HG02623 (cell line): ENCODE measurements at regions not wholly inside any gene's neighbourhood (a gene's known extent, or its start where the extent isn't known, plus 50 kb on each side); places are given as distances from the start of the nearest gene placed in this dataset.
A peak's percentile ranks its signal among the peaks of the same experiment; 100 is the strongest.
"Not testable (repeated sequence)": the region's sequence is repeated elsewhere in the genome, so short reads cannot be mapped to it uniquely, and the experiment has no call there.

ENCODE experiments used
- ATAC-seq: cut with Tn5 transposase; IDR thresholded peaks from one replicate; pipeline ENCODE4 v1.9.1; 2021; ENCODE audit warnings: moderate library complexity; ENCODE audit not compliant: unreplicated experiment

DNA sequence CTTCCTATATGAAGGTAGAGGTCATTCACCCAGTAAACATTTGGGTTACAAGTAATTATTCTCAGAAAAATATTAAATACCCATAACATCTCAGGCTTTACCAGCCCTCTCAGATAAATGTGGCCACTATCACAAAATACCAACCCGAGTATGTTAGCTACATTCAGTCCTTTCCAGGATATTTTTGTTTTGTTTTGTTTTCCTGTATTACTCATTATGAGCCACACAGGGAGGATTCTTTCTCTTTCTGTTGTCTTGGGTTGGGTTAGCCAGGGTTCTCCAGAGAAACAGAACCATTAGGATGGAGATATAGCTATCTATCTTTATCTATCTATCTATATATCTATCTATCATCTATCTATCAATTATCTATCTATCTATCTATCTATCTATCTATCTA lies 947.6 kb upstream of the MDGA2 start:
- no peak for ATAC-seq

DNA sequence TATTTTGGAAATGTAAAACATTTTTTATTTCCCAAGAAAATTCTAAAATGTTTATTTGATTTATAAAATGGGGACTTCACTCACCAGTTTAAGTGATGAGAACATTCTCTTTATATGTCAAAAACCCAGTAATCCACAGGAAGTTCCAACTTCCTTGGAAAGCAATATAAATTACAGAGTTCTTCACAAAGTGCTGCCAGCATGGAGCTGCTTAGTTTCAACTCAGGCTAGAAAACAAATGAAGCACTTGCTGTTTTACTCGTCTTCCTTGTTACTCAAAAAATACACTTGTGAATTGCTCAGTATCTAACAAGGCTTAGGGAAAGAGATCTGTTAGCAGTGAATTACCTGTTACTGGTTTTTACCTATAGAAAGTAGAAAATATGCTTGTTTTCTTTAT lies 942.7 kb upstream of the MDGA2 start:
- no peak for ATAC-seq

- ATAC-seq = no peak
Measured at GRCh38 chr14:48616931-48617330, 941.5 kb upstream of the MDGA2 start.

- no peak for ATAC-seq
Measured at GRCh38 chr14:48615618-48616017, 940.2 kb upstream of the MDGA2 start.

GRCh38 chr14:48614003-48614402 lies 938.6 kb upstream of the MDGA2 start:
- ATAC-seq = no peak

GRCh38 chr14:48606960-48607359 lies 931.6 kb upstream of the MDGA2 start:
- not testable (repeated sequence) for ATAC-seq

DNA sequence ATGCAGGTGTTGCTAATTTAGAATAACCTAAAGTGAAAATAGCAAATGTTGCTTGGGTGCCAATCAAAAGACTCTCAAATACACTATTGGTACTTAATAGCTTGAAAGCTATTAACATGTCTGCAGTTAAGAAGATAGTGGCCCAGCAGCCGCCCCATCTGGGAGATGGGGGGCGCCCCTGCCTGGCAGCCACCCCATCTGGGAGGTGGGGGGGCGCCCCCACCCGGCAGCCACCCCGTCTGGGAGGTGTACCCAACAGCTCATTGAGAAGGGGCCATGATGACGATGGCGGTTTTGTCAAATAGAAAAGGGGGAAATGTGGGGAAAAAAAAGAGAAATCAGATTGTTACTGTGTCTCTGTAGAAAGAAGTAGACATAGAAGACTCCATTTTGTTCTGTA lies 923.1 kb upstream of the MDGA2 start:
- ATAC-seq = no peak

DNA sequence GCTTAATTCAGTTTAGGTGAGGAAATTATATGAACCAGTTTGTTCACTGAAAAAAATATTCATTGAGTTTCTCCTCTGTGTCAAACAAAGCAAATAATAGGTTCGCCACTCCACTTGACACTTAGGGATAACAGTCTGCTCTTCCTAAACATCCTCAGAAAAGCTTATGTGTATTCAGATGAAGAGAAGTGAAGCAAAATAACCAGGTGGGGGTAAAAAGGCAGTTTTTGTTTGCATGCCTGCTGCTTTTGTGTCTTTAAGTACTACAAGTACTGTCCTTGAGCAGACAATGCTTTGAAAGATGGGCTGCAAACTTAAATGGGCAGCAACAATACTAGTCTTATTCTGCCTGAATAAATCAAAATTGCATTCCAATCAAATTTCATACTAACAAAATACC lies 910.7 kb upstream of the MDGA2 start:
- ATAC-seq = no peak

DNA sequence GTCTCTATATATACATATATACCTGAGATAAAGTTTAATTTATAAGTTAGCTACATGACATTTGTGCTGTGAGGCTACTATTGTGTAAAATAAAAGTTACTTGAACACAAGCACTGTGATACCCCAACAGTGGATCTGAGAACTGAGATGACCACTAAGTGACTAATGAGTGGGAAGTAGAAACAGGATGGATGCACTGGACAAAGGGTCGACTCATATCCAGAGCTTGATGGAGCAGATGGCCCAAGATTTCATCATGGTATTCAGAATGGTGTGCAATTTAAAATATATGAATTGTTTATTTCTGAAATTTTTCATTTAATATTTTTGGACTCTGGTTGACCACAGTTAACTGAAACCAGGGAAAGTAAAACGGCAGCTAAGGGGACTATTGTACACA lies 908.6 kb upstream of the MDGA2 start:
- ATAC-seq = peak; percentile 76

DNA sequence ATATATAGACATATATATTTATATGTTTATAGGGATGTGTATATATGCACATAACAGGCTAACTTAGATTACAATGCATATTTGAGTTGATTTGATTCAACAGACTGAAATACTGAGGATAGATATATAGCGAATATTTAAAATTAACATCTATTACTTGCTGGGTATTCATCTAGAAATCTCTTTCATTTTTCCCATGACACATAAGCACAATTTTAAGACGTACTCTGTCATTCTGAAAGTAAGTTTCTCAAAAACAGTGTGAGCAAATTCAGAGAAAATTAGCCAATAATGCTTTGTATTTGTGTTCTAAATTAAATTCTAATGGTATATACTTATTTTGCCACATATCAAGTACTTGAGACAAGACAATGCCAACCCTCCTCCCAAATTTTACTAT lies 907.5 kb upstream of the MDGA2 start:
- ATAC-seq = peak; percentile 39

- ATAC-seq = no peak
Measured at GRCh38 chr14:48580692-48581091, 905.3 kb upstream of the MDGA2 start.

DNA sequence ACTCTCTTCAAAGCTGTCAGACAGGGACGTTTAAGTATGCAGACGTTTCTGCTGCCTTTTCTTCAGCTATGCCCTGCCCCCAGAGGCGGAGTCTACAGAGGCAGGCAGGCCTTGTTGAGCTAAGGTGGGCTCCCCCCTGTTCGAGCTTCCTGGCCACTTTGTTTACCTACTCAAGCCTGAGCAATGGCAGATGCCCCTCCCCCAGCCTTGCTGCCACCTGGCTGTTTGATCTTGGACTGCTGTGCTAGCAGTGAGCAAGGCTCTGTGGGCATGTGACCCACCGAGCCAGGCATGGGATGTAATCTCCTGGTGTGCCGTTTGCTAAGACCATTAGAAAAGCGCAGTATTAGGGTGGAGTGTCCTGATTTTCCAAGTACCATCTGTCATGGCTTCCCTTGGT lies 900.4 kb upstream of the MDGA2 start:
- no peak for ATAC-seq

- no peak for ATAC-seq
Measured at GRCh38 chr14:48568688-48569087, 893.3 kb upstream of the MDGA2 start.

DNA sequence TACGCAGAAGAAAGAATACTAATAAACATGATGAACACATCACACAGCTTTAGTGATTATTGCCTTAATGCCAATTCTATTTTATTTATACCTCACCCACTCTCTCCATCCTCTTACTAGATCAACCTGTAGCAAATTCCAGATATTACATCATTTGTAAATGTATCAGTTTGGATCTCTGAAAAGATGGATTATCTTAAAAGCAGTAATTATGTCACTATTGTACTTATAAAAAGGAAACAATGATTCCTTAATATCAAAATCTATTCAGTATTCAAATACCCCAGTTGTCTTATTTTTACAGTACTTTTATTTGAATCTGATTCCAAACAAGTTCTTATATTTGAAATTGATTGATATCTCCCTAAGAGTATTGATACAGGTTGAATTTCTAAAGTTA lies 892.8 kb upstream of the MDGA2 start:
- ATAC-seq = no peak

DNA sequence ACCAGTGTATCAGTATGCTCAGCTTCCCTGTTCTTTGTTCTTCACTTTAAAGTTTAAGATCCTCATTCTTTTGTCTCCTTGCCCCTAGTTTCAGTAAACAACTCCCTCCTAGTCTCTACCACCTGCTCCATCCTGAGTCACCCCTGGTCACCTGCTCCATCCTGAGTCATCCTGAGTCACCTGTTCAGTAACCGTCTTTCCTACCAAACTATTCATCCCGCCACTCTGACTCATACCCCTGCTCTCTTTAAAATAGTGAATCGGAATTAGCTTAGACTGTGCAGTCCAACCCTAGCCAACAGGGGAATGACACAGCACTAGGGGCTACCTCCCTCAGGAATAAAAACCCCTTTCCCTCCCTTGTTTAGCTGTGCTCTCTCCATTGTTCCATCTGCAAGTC lies 888.1 kb upstream of the MDGA2 start:
- ATAC-seq = no peak

DNA sequence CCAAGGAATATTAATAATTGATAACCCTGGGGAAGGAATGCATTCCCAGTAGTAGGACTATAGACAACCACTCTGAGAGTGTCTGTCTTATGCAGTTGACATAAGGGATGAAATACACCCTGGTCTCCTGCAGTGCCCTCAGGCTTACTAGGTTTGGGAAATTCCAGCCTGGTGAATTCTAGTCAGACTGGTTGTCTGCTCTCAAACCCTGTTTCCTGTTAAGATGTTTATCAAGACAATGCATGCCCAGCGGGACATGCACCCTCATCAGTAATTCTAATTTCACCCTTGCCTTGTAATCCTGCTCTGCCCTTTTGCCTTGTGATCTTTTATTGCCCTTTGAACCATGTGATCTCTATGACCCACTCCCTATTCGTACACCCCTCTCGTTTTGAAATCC lies 886.0 kb upstream of the MDGA2 start:
- ATAC-seq = not testable (repeated sequence)

DNA sequence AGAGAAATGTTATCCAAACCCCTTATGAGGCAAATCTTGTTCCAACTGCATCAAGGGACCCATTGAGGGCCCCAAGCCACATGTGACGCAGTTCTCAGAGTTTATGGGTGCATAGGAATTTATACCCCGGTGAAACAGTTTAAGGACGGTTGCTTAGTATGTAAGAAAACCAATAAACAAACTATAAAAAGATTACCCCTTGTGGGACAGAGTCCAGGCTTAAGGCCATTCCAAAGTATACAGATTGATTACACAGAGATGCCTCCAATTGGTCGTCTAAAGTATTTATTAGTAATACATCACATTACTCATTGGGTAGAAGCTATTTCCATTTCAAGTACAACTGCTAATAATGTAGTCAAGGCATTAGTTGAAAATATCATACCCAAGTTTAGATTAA lies 885.0 kb upstream of the MDGA2 start:
- no peak for ATAC-seq

DNA sequence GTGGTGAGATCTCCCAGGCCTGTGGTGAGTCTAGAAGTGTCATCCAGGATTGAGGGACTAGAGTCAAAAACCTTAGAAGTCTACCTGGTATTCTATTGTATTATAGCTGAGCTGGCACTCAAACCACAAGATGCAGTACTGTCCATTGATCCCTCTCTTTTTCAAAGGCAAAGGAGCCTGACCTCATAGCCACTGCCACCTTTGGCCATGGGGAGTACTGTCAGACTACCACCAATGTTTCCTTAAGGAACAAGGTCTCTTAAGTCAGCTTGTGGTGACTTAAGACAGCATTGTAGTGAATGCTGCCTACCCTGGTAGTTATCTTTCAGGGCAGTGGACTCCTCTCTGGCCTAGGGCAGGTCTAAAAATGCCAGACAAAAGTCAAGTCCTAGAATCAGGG lies 878.0 kb upstream of the MDGA2 start:
- no peak for ATAC-seq

GRCh38 chr14:48546996-48547395 lies 871.6 kb upstream of the MDGA2 start:
- peak; percentile 52 for ATAC-seq

DNA sequence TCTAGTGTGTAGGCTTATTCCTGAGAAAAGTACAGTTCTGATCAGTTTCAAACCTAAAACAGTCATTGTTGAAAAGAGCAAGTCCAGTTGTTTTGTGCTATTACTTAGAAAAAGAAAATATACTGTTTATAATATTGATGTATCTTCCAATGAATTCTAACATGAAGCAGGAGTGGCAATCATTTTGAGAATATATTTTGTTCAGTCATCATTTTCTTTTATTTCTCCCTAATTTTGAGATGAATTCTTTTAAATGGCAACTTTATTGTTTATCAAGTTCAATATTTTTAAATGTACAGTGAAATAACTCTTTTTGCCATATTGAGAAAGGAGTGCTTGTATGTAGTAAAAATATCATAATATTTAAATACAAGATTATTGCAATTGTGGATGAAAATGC lies 862.2 kb upstream of the MDGA2 start:
- no peak for ATAC-seq

- no peak for ATAC-seq
Measured at GRCh38 chr14:48536318-48536717, 860.9 kb upstream of the MDGA2 start.

DNA sequence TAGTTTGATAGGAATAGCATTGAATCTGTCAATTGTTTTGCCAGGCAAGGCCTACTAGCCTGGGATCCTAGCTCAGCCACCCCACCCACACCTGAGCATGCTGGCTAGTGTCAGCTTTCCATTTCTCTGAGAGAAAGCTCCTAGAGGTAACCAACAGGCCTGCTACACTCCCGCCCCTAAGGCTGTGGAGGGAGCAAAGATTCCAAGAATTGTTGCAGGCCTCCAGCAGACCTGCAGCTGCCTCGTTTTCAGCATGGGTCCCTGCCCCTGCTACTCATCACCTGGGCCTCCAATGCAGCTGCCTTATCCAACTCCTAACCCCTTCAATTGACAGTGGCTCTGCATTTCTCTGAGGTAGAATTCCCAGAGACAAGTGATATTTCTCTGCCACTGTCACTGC lies 852.4 kb upstream of the MDGA2 start:
- no peak for ATAC-seq

DNA sequence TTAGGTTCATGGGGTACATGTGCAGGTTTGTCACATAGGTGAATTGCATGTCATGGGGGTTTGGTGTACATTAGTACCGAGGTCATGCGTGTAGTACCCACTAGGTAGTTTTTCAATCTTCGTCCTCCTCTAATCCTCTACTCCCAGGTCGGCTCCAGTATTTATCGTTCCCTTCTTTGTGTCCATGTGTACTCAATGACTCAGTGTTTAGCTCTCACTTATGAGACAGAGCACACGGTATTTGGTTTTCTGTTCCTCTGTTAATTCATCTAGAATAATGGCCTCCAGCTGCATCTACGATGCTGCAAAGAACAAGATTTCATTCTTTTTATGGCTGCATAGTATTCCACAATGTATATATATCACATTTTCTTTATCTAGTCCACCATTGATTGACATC lies 850.9 kb upstream of the MDGA2 start:
- ATAC-seq = no peak

GRCh38 chr14:48504921-48505320 lies 829.5 kb upstream of the MDGA2 start:
- no peak for ATAC-seq
